ENCODE measurements at regions not wholly inside any gene's neighbourhood (a gene's known extent, or its start where the extent isn't known, plus 50 kb on each side); places are given as distances from the start of the nearest gene placed in this dataset.

DNA sequence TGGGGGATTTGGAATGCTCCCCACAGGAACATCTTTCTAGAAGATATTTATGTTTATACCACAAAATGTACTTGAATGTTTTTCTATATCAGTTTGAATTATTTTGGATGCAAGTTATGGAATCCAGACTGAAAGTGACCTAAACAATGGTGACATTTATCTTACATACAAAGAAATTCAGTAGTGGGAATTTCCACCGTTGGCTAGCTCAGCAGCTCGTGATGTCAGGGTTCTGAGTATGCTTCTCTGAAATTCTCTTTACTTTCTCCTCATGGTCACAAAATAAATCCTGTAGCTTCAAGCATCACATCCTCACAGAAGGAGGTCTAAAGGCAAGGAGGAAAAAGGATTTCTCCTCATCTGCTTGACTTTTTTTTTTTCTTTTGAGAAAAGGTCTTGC is 105.3 kb downstream of the AKAIN1 start:
- DNase-seq = no peak

DNA sequence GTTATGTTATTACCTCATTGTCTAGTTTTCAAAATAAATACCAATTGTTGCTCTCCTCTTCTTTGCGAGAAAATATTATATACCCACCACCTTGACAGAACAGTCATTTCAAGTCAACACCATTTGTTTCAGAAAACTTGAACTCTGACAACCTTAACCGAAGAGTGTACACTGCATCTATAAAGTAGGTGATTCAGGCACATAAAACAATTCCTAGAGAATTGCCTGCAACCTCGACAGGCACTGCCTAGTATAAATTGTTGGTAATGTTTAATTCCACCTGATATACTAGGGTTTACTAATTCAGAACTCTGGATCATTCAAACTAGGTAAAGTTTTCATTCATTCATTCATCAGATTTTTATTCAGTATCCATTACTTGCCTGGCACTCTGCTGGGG is 121.8 kb downstream of the AKAIN1 start:
- DNase-seq = no peak

DNA sequence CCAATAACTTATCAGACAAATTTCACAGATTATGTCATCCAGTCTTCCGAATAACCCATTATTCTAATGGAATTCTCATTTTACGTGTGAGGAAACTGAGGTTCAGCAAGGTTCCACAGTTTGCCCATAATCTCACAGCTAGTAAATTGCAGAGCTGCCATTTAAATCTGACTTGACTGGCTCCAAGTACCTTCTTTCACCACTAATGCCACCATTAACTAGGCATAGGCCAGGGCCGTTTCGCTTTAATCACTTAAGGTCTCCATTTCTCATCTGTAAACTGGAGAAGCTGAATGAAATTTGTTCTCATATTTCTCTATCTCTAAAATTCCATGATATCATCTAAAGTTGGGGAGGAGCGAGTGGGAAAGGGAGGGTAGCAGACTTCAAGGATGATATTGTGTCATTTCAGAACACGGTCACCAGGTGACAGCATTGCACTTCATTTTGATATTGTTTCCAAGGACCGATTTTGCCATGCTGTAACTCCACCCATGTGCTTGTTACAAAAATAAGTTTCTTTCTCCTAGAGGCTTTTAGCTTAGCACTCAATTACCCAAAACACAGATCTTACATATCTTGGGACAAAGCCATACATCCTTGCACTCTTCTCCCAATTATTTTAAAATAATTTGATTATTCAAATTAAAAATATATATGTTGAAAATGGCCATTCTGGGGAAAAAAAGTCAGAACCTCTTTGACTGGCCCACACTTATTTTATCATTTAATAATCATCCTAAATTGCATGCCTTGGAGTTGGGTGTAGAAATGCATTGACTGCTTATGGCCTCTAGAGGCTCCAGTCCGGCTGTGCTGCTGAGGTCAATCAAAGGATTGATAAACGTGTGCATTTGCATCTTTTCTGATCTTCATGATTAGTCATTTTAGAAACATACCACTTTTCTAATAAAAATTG is 123.8 kb downstream of the AKAIN1 start:
- peak; percentile 3 for DNase-seq

DNA sequence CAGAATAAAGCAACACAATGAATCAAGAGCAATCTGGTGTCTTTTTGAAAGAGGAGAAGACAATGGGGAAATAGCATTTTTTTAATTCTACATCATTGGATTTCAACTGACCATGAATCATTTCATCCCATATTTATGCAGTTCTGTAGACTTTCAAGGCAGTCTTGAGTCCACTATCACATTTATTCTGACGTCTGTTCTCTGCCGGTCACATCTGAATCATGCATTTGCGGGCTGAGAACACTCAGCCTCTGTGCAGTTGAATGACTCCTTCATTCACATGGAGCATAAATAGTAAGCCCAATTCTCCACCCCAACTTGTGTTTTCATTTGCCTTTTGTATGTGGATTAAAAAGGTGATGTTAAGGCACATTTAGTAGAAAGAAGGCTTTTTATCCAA is 128.2 kb downstream of the AKAIN1 start:
- DNase-seq = no peak

DNA sequence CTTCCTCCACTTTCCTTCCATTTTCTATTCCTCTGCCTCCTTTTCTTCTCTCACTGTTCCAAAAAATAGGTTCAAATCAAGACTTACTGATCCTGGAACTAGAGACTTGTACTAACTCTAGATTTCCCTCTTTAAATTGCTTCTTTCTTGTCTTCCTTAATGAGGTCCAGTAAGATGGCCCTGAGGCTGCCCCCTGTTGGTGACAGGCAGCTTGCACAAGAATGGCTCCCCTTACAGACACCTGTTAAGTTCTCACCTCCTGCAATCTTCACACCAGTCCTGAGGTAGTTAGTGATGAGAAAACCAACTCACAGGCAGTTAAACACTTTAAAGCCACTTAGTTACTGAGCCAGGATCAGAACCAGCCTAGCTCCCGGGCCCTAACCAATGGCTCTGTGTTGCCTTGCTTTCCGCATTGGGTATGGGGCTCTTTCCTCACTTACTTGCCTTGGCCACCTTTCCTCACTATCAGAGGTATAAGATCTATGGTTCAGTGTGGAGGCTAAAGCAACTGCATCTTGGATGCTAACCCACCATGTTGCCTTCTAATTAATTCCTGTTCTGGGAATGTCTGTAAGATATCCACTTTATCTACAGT is 130.6 kb downstream of the AKAIN1 start:
- no peak for DNase-seq

DNA sequence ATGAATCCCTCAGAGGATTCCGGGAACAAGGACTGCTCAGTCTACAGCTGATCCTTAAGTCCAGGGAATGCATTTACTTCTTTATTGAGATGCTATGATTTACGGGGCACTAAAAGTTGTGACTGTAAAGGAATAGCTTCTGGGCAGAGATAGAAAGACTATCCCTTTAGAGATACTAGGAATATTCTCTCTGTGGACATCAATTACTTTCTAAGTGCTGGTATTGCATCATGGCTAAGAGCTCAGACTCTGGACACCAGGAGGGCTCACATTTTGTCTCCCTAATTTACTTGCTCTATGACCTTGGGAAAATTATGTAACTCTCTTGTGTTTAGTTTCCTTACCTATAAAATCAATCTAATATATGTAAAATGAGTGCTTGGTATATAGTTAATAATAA is 131.4 kb downstream of the AKAIN1 start:
- DNase-seq = no peak

DNA sequence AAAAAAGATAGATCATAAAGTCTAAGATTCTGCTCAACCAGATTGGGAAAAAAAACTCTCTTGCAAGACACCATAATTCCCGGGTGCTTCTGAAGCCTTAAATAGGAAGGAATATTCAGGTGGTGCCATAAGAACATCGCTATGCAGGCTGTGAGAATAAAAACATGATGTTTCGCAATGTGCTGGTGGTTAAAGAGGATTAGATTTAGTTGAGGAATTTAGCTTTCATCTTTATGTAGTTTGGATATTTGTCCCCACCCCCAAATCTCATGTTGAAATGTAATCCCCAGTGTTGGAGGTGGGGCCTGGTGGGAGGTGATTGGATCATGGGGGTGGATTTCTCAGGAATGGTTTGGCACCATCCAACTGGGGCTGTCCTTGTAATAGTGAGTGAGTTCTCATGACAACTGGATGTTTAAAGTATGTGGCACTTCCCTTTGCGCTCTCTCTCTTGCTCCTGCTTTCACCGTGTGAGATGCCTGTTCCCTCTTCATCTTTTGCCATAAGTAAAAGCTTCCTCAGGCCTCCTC is 132.2 kb downstream of the AKAIN1 start:
- DNase-seq = no peak

DNA sequence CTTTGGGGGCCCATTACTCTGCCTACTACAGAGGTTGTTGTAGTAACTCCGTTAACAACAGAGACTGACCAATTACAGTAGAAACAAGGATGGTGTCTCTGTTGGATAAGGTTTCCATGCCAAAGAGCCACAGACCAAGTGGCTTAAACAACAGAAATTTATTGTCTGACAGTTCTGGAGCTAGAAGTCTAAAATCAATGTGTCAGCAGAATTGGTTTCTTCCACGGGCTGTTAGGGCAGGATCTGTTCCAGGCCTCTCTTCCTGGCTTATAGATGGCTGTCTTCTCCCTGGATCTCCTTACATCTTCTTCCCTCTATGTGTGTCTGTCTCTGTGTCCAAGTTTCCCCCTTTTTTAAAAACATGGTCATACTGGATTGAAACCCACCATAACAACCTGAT is 135.3 kb downstream of the AKAIN1 start:
- DNase-seq = no peak

DNA sequence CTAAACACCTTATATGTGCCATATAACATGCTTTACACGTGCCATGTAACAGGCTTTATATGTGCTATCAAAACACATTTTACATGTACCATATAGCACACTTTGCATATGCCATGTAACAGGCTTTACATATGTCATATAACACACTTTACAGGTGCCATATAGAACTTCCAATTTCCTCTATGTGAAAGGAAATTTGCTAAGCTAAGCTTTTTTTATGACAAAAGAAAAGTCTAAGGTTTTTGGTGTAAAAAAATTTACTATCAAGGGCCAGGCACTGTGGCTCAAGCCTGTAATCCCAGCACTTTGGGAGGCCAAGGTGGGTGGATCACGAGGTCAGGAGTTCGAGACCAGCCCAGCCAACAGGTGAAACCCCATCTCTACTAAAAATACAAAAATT is 136.5 kb downstream of the AKAIN1 start:
- DNase-seq = no peak

DNA sequence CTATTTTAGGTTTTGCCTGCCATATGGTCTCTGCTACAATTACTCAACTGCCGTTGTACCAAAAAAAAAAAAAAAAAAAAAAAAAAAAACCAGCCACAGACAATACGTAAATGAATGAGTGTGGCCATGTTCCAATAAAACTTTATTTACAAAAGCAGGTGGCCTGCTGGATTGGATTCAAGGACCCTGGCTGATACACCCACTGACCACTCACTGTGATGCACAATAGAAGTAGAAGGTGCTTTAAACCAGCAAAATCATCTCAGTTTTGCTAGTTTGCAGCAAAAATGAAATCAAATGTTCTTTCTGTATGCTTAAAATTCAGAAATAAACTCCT is 137.4 kb downstream of the AKAIN1 start:
- no peak for DNase-seq

DNA sequence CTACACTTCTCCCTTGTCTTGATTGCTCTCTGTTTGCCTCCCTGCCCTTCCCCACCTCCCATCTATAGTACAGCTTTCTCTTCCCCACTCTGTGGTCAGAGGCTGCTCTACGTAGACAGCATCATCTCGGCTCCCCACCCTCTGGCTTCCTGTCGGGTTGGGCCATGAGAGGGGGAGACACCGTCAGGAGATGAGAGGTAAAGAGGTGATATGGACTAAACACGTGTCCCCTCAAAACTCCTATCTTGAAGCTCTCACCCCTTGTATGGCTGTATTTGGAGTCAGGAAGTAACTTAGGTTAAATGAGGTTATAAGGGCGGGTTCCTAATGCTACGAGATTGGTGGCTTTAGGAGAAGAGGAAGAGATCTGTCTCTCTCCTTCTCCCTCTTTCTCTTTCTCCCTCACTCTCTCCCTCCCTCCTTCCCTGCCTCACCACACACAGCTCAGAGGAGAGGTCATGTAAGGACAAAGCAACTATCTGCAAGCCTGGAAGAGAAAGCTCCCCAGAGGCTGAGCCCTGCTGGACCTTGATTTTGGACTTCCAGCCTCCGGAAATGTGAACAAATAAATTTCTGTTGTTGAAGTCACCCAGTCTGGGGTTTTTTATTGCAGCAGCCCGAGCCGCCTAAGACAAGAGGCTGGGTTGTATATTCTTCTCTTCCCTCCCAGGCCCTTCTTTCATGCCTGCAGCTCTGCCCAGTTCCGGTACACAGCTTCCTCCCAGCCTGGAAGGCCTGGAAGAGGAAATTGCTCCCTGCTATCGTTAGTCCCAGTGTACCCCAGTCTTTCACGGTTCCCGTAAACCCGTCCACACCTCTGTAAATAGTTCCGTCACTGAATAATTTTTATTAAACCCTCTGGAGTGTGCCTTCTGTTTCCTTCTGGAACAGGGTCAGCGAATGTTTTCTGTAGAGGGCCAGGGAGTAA is 138.0 kb downstream of the AKAIN1 start:
- no peak for DNase-seq

DNA sequence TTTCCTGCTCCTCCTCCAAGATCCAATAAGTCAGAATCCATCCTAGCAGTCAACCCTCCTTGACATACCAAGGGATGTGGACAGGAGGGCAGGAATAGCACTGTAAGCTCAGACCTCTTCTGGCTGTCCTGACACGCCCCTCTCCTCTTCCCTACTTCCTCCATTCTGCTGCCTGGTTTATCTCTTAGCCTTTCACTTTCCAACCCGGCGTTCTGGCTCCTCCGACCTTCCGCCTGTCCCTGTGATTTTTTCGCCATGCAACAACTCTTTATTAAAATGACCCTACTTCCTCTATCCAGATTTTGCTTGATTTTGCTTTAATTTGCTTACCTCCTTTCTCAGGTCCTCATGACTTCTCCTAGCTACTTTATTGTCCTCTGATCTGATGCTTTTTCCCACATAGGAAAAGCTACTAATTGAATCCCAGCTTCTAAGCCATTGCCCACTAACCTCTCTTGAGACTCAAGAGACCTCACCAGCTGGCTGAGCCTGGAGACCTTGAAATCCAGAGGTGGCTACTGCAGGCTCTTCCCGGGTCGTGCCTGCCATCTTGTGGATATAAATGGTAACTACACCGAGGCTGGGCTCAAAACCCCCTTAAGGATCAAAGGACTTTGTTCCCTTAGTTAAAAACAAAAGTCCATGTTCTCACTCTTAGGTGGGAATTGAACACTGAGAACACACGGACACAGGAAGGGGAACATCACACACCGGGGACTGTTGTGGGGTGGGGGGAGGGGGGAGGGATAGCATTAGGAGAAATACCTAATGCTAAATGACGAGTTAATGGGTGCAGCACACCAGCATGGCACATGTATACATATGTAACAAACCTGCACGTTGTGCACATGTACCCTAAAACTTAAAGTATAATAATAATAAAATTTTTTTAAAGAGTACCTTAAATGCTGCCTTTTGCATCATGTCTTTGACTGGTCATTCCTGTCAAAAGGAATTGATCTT is 139.4 kb downstream of the AKAIN1 start:
- peak; percentile 36 for DNase-seq

DNA sequence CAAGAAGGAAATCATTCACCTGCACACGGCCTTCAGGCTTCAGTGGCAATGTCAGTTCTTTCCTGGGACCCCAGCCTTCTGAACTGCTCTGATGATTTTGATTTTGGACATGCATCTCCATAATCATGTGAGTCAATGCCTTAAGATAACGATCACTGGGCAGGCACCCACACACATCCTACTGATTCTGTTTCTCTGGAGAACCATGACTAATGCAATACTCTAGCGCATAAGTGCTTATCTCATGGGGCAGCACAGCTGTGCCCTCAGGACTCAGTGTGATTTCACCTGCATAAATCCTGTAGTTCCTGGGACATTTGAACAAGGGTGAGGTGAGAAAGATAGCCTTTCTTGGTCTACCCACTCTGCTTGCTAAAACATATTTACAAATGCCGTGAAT is 144.6 kb downstream of the AKAIN1 start:
- DNase-seq = no peak

DNA sequence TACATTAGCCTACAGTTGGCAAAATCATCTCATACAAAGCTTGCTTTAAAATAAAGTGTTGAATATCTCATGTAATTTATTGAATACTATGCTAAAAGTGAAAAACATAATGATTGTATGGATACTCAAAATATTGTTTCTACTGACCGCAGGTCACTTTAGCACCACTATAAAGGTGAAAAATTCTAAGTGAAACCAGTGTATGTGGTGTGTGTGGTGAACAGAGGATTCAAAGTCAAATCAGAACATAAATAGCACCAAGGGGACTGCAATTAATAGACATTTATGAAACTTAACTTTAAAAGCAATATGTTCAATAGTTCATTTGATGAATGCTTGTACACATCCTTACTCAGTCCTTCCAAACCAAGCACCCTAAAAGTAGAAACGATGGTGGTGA is 145.8 kb downstream of the AKAIN1 start:
- no peak for DNase-seq

DNA sequence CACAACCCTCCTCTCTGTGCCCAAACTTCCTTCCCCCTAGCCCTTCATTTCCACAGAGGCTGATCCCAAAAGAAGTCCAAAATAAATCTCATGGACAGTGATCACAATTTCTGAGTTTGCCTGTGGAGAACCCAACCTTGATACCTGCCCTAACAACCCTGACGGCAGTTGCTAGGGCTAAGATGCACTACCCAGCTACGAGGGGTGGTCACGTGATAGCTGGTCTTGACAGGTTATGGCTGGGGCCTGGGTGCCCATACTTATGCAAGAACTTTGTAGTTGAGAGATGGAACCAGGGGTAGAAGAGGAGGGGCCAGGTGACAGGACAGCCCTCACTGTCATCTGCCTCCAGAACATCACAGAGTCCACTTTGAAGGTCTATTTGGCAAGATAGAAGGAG is 147.9 kb downstream of the AKAIN1 start:
- no peak for DNase-seq

DNA sequence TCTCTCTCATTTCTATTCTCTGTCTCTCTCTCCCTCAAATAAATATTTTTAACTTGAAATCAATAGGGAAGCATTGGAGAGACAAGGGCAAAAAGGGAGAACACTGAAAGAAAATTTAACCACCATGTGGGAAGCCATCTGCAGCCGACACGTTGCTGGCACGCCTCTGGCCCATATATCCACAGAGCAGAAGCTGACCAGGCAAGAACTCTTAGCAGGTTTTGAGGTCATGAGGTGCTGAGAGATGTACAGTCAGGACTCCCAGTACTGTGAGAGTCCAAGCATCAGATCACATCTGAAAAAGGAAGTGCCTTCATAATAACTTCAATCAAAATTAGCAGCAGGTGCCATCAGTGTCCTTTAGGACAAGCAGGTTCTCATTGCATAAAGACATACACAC is 156.6 kb downstream of the AKAIN1 start:
- no peak for DNase-seq

DNA sequence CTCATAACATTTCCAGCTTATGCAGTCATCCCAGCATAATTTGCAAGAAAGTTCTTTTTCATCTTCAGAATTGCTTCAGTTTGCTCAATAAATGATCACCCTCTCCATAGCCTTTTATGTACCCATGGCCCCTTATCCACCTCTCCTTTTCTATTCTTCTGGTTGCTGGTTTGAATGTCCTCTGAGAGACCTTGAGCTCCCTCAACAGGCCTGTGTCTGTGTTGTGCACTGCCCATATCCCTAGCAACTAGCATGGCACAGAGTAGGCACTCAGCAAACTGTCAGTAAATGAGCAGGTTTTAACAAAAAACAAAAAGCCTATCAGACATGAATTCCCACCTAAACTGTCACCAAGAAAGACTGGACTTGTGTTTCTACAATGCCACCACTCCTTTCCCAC is 160.5 kb downstream of the AKAIN1 start:
- no peak for DNase-seq

DNA sequence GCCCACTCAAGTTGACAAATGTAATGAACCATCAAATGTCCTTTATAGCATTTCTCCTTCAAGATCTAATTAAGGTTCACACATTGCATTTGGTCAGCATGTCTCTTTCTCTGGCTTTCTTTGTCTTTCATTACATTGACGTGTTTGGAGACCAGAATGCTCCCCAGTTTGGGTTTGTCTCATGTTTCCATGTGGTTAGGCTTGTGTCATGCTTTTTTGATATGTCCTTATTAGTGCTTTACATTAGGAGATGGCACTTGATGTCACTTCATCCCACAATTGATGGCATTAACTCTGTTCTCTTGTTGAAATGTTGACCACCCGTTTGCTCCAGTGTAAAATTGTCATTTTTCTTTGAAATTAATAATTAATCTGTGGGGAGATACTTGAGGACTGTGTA is 165.8 kb downstream of the AKAIN1 start:
- no peak for DNase-seq

DNA sequence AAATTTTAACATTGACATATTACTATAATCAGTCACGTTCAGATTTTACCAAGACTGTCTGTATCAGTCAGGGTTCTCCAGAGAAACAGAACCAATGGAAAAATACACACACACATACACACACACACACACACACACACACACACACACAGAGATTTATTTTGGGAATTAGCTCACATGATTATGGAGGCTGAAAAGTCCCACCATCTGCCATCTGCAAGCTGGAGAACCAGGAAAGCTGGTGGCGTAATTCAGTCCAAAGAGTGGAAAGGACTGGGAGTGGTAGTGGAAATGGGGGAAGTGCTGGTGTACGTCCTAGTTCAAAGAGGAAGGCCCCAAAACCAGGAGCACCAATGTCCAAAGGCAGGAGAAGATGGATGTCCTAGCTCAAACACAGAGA is 166.4 kb downstream of the AKAIN1 start:
- no peak for DNase-seq

DNA sequence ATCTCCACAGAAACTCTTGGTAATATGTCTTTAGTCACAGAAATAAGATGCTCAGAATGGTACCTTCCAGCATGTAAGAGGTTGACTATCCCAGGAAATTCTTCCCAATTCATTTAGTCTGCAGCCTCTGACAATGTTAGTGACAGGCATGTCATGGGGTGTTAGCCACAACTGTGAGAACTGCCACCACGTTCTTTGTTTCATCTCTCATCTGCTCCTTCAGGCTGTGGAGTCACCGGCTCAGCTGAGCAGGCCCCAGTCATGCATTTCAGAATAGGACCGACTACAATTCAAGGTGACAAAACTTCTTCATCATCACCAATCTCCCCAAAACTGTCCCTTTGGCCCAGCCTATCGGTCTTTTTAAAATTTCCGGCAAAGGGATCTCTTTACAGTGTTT is 167.5 kb downstream of the AKAIN1 start:
- no peak for DNase-seq

DNA sequence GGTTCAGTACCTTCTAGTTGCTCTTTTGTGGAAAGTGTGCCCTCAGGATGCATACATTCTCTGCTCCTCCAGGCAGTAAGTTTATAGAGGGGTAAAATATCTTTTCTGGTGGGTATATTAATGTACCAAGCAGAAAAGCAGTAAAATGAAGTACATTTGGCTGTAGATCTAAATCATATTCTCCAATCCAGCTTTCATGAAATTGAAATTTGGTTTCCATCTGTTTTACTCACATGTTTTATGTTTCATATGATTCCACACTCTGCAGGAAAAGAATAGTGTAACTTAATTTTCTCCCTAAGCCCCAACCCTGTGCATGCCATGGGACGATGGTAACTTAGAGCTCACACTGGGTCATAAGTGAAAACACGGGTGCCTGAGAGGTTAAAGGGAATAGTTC is 172.3 kb downstream of the AKAIN1 start:
- DNase-seq = no peak

DNA sequence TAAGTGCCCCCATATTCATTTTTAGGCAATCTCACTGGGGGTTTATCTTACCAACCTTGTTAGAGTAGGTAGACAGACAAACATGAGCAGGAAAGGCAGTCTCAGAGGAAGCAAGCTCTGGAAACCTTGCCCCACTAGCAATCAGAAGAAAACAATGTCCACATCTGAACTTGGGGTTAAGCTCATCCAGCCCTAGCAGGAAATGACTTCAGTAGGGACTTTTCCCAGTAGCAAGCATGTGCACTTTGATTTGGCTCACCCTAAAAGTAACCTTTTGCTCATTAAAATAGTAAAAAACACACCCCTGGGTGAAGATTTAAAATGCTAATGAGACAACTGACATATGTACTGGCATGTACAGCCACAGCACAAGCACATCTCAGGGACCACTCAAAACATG is 175.5 kb downstream of the AKAIN1 start:
- no peak for DNase-seq
